ENCODE measurements at regions not wholly inside any gene's neighbourhood (a gene's known extent, or its start where the extent isn't known, plus 50 kb on each side); places are given as distances from the start of the nearest gene placed in this dataset.

DNA sequence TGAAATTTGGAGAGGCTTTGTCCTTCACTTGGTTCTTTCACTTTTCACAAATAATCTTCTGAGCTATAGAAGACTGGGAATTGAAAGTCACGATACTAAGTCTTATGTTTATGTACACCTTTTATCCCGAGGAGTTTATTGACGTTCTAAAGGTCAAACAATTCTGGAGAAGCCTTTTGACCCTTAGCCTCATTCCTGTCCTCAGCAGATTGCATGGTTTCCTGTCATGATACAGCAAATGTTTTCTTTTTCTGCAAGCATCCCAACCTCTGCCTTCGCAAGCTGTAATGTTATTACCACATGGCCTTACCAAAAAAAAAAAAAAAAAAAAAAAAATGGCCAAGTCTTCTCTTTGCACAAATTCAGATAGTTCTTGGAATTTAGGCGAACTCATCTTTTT, 411.7 kb upstream of the FLRT2 start:
- no peak overlapping the region for H3K4me3 ChIP-seq (ENCODE audit: low read length)
- TF ChIP-seq, protein P1, sequence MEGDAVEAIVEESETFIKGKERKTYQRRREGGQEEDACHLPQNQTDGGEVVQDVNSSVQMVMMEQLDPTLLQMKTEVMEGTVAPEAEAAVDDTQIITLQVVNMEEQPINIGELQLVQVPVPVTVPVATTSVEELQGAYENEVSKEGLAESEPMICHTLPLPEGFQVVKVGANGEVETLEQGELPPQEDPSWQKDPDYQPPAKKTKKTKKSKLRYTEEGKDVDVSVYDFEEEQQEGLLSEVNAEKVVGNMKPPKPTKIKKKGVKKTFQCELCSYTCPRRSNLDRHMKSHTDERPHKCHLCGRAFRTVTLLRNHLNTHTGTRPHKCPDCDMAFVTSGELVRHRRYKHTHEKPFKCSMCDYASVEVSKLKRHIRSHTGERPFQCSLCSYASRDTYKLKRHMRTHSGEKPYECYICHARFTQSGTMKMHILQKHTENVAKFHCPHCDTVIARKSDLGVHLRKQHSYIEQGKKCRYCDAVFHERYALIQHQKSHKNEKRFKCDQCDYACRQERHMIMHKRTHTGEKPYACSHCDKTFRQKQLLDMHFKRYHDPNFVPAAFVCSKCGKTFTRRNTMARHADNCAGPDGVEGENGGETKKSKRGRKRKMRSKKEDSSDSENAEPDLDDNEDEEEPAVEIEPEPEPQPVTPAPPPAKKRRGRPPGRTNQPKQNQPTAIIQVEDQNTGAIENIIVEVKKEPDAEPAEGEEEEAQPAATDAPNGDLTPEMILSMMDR (conservative IDR thresholded peaks at IDR 0.05; ENCODE audit: low read length), result no peak
- DNase-seq (ENCODE audit: low read depth), result no peak

DNA sequence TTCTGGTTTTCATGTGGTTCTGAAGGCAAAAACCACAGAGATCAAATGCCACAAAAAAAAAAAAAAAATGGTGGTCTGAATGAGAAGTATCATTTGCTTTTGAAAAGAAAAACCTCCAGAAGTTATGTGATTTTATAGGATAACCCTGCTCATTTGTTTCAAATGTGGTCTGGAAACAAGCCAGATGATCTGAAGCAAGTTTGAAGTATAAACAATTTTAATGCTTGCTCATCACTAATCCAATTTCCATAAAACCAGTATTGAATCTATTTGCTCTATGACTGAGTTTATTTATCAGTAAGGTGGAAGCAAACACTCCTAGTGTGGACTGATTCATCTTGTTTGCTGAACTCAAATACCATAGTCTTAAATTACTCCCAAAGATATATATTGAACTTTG, 407.3 kb upstream of the FLRT2 start:
- H3K4me3 ChIP-seq (ENCODE audit: low read length), result no peak overlapping the region
- DNase-seq (ENCODE audit: low read depth), result peak; percentile 0
- TF ChIP-seq, protein P1 (conservative IDR thresholded peaks at IDR 0.05; ENCODE audit: low read length), result no peak

DNA sequence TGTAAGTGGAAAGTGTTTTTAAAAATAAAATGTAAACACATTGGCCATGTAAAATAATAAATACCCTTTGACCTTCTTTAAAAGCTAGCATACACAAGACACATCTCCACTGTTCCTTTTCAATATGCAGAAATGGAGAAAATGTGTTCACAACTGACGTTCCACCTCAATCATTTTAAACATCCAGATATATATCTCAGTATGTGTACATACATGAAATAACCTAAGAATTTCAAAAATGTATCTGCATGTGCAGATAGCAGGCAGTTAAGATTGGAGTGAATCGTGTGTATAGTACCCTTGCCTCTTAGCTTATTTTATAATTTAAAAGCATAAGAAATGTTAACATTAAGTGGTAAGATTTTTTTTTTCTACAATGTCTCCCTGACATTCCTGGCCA, 406.2 kb upstream of the FLRT2 start:
- no peak overlapping the region for H3K4me3 ChIP-seq (ENCODE audit: low read length)
- no peak for DNase-seq (ENCODE audit: low read depth)
- TF ChIP-seq, protein P1 (conservative IDR thresholded peaks at IDR 0.05; ENCODE audit: low read length), result no peak

DNA sequence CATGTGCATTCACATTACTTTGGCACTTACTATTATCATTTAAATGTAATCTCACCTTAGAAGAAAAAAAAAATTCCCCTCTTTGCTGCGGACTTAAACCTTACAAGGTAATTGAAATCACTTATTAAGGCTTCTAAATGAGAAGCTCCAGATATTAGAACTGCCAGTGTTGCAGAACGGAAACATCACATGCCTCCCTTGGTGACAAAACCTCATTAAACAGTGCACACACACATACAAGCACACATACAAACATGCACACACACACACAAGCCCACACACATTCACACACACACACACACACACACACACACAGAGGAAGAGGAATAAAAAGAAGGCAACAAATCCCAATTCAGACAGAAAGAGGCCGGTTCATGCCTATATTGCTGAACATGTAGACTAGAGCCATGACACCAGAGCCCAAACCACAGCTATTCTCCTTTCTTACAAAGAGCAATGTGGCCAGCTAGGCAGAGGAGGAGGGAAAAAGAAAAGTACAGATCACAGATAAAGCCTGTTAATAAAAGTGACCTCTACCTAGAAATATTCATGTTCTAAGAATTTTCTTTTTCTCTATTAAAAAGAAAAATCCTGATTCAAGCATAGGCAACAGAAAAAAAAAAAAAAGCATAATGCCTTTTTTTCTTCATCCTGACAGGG, 405.2 kb upstream of the FLRT2 start:
- TF ChIP-seq, protein P1 (conservative IDR thresholded peaks at IDR 0.05; ENCODE audit: low read length), result no peak

DNA sequence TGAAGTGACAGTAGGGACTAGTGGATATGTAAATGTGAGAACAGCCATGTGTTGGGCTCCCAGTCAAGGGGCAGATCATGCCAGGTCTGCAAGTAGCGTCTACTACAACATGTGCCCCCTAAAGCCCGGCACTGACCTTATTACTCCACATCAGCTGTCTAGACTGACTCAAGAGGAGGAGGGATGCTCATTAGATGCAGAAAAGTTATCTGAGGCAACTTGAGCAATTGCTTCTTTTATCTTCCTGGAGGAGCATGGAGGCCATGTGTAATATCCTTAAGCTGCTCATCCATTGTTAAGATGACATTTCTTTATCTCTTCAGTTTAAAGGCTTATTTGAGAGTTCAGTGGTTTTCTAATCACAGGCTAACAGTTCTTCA, 404.7 kb upstream of the FLRT2 start:
- H3K4me3 ChIP-seq (ENCODE audit: low read length), result no peak overlapping the region
- no peak for DNase-seq (ENCODE audit: low read depth)
- TF ChIP-seq, protein P1 (conservative IDR thresholded peaks at IDR 0.05; ENCODE audit: low read length), result no peak

More for the DNA sequence above, 405.2 kb upstream of the FLRT2 start:
- no peak overlapping the region for H3K4me3 ChIP-seq (ENCODE audit: low read length)
- no peak for DNase-seq (ENCODE audit: low read depth)

DNA sequence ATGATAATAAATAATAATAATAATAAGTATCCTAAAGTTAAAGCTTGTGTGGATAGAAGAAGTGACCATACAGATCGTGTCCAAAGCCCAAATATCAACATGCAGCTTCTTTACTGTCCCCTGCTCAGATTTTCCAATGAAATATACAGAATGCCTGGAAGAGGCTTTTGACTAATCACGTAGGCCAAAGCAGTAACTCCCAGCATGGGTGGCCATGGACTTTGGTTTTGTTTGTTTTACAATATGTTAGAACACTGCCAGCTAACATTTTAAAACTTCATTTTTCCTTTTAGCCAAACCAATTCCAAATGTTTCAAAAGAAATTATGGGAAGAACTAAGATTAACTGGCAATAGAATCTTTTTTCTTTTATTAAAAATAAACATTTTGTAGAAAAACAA, 400.0 kb upstream of the FLRT2 start:
- TF ChIP-seq, protein P1 (conservative IDR thresholded peaks at IDR 0.05; ENCODE audit: low read length), result no peak
- no peak overlapping the region for H3K4me3 ChIP-seq (ENCODE audit: low read length)
- no peak for DNase-seq (ENCODE audit: low read depth)

DNA sequence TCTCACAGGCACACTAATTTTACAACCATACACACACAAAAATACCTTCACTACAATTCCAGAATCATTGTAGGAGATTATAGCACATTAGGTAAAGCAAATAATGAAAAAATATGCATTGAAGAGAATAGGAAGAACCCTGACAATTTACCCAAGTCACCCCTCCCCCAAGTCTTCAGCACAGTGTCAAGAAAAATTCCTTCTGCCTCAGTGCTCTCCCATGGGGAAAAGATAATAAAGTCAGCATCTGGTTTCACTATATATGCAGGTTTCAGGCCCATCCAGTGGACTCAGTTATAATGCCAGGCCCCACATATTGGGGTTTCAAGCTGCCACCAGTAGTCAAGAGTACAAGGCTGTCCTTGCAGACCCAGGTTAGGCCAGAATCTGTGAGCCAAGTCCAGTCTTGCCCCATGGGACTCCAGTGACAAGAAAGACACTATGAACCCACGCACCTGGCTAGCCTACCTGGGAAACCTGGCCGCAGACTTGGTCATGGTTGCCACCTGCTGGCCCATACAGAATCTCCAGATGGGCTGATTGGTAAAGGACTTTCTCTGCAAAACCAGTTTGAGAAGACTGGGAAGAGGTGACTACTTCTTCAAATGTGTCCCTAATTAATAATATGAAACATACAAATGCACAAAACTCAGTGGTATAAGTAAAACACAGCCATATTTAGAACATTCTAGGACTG, 398.6 kb upstream of the FLRT2 start:
- TF ChIP-seq, protein P1 (conservative IDR thresholded peaks at IDR 0.05; ENCODE audit: low read length), result no peak
- no peak for DNase-seq (ENCODE audit: low read depth)
- H3K4me3 ChIP-seq (ENCODE audit: low read length), result no peak overlapping the region
